ENCODE measurements at regions not wholly inside any gene's neighbourhood (a gene's known extent, or its start where the extent isn't known, plus 50 kb on each side); places are given as distances from the start of the nearest gene placed in this dataset.

GRCh38 chr4:43932448-43932847 is 516.2 kb downstream of the KCTD8 start:
- TF ChIP-seq, protein P1, sequence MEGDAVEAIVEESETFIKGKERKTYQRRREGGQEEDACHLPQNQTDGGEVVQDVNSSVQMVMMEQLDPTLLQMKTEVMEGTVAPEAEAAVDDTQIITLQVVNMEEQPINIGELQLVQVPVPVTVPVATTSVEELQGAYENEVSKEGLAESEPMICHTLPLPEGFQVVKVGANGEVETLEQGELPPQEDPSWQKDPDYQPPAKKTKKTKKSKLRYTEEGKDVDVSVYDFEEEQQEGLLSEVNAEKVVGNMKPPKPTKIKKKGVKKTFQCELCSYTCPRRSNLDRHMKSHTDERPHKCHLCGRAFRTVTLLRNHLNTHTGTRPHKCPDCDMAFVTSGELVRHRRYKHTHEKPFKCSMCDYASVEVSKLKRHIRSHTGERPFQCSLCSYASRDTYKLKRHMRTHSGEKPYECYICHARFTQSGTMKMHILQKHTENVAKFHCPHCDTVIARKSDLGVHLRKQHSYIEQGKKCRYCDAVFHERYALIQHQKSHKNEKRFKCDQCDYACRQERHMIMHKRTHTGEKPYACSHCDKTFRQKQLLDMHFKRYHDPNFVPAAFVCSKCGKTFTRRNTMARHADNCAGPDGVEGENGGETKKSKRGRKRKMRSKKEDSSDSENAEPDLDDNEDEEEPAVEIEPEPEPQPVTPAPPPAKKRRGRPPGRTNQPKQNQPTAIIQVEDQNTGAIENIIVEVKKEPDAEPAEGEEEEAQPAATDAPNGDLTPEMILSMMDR (IDR thresholded peaks at IDR 0.05): no peak
- no peak for TF ChIP-seq POLR2A (IDR thresholded peaks at IDR 0.05)
